ENCODE measurements at regions not wholly inside any gene's neighbourhood (a gene's known extent, or its start where the extent isn't known, plus 50 kb on each side); places are given as distances from the start of the nearest gene placed in this dataset.

DNA sequence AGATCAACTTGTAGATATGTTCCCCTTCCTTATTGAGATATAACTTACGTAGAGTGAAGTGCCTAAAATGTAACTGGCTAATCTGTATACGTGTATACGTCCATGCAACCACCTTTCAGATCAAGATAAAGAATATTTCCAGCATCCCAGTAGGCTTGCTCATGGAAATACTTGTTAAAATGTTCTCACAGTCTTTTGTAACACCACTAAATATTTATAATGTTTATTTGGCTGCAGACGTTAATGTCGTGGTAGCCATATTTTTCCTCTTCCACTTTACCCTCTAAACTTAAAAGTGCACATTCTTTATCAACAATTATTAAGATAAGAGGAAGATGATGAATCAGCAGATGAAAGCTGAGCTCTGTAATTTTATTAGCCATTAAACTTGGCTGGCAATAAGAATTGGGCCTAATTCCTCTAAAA lies 447.4 kb downstream of the AEBP2 start:
- Histone ChIP-seq H3K27ac (ENCODE audit: extremely low read depth, low read depth, low read length) (no peak overlapping the region), H3K79me2 (ENCODE audit: control insufficient read depth, insufficient read depth, low read length) (no peaks in the 10 kb centered on the region), H4K20me1 (replicated peaks; ENCODE audit: control insufficient read depth, insufficient read depth, low read length) (no peaks in the 10 kb centered on the region), H3K36me3 (ENCODE audit: control insufficient read depth, insufficient read depth, low read length) (no peaks in the 10 kb centered on the region), H2AFZ (ENCODE audit: low read depth, low read length) (no peak overlapping the region), H3K4me2 (ENCODE audit: insufficient read depth, low read length) (no peak overlapping the region), H3K4me3 (no peak overlapping the region), H3K9me1 (ENCODE audit: control insufficient read depth, insufficient read depth, low read length) (no peaks in the 10 kb centered on the region), H3K9ac (ENCODE audit: insufficient read depth in 1 of 2, low read depth in 2 of 2, low read length in 2 of 2) (no peak overlapping the region), H3K27me3 (ENCODE audit: control insufficient read depth in 2 of 2, insufficient read depth in 2 of 2, low read length in 2 of 2) (no peaks in the 10 kb centered on the region), H3K9me3 (replicated peaks; ENCODE audit: control insufficient read depth, insufficient read depth, low read depth, low read length) (no peaks in the 10 kb centered on the region), H3K4me1 (replicated peaks in 1 of 2; ENCODE audit: control insufficient read depth in 2 of 2, insufficient read depth in 2 of 2, low read length in 2 of 2) (no peaks in the 10 kb centered on the region)
- intact Hi-C loops (cut with micrococcal nuclease) (no loop called here), in situ Hi-C loops (cut with MboI) (no loop called here)
- CTCF ChIA-PET (ENCODE audit: low intra/inter-chr PET ratio): no interaction called here
- FAIRE-seq (no peak), DNase-seq (ENCODE audit: extremely low read depth in 1 of 4, low spot score in 3 of 4) (no peak), ATAC-seq (no peak)
- 0% methylated on average over 5 of the region's 5 CpGs for WGBS (ENCODE audit: insufficient coverage, low coverage, missing lambda C conversion rate)
- TF ChIP-seq ZEB2 (IDR thresholded peaks at IDR 0.05): no peak
- no peak for TF ChIP-seq SNAPC5 (CRISPR knock-in tag; IDR thresholded peaks at IDR 0.05)
- TF ChIP-seq, protein P1, sequence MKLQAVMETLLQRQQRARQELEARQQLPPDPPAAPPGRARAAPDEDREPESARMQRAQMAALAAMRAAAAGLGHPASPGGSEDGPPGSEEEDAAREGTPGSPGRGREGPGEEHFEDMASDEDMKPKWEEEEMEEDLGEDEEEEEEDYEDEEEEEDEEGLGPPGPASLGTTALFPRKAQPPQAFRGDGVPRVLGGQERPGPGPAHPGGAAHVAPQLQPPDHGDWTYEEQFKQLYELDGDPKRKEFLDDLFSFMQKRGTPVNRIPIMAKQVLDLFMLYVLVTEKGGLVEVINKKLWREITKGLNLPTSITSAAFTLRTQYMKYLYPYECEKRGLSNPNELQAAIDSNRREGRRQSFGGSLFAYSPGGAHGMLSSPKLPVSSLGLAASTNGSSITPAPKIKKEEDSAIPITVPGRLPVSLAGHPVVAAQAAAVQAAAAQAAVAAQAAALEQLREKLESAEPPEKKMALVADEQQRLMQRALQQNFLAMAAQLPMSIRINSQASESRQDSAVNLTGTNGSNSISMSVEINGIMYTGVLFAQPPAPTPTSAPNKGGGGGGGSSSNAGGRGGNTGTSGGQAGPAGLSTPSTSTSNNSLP (IDR thresholded peaks at IDR 0.05; ENCODE audit: borderline replicate concordance, low read depth, low read length): no peak
- POLR2A ChIA-PET: no interaction called here
- no TSS peak for BruUV-seq (replicated peaks)

- BruUV-seq (replicated peaks): no TSS peak
- ATAC-seq (no peak), FAIRE-seq (no peak), DNase-seq (ENCODE audit: extremely low read depth in 1 of 4, low spot score in 3 of 4) (no peak)
- H3K4me3 ChIP-seq: no peak overlapping the region
- H3K27ac ChIP-seq (ENCODE audit: extremely low read depth, low read depth, low read length): no peak overlapping the region
- H3K9ac ChIP-seq (ENCODE audit: insufficient read depth in 1 of 2, low read depth in 2 of 2, low read length in 2 of 2): no peak overlapping the region
- no peak overlapping the region for H3K4me2 ChIP-seq (ENCODE audit: insufficient read depth, low read length)
- H3K4me1 ChIP-seq (replicated peaks in 1 of 2; ENCODE audit: control insufficient read depth in 2 of 2, insufficient read depth in 2 of 2, low read length in 2 of 2): no peaks in the 10 kb centered on the region
- CTCF ChIA-PET (ENCODE audit: low intra/inter-chr PET ratio): no interaction called here
- POLR2A ChIA-PET: no interaction called here
- TF ChIP-seq ATF1 (CRISPR knock-in tag; IDR thresholded peaks at IDR 0.05): no peak
- no peak for TF ChIP-seq ATF1 (tag; IDR thresholded peaks at IDR 0.05)
- TF ChIP-seq E2F3 (CRISPR knock-in tag; IDR thresholded peaks at IDR 0.05): no peak
- no peaks in the 10 kb centered on the region for H3K36me3 ChIP-seq (ENCODE audit: control insufficient read depth, insufficient read depth, low read length)
- in situ Hi-C loops (cut with MboI): no loop called here
- H3K79me2 ChIP-seq (ENCODE audit: control insufficient read depth, insufficient read depth, low read length): no peaks in the 10 kb centered on the region
- H3K27me3 ChIP-seq (ENCODE audit: control insufficient read depth in 2 of 2, insufficient read depth in 2 of 2, low read length in 2 of 2): no peaks in the 10 kb centered on the region
- H4K20me1 ChIP-seq (replicated peaks; ENCODE audit: control insufficient read depth, insufficient read depth, low read length): no peaks in the 10 kb centered on the region
- intact Hi-C loops (cut with micrococcal nuclease): no loop called here
- no peaks in the 10 kb centered on the region for H3K9me3 ChIP-seq (replicated peaks; ENCODE audit: control insufficient read depth, insufficient read depth, low read depth, low read length)
- H3K9me1 ChIP-seq (ENCODE audit: control insufficient read depth, insufficient read depth, low read length): no peaks in the 10 kb centered on the region
- H2AFZ ChIP-seq (ENCODE audit: low read depth, low read length): no peak overlapping the region
Measured at GRCh38 chr12:19890024-19890423, 450.7 kb downstream of the AEBP2 start.

All from K562 (cell line).